GM19455 (cell line): ENCODE measurements at regions not wholly inside any gene's neighbourhood (a gene's known extent, or its start where the extent isn't known, plus 50 kb on each side); places are given as distances from the start of the nearest gene placed in this dataset.
"Not testable (repeated sequence)": the region's sequence is repeated elsewhere in the genome, so short reads cannot be mapped to it uniquely, and the experiment has no call there.

ENCODE experiments used
- ATAC-seq: cut with Tn5 transposase; IDR thresholded peaks from one replicate; pipeline ENCODE4 v1.9.1; 2021; ENCODE audit not compliant: unreplicated experiment

DNA sequence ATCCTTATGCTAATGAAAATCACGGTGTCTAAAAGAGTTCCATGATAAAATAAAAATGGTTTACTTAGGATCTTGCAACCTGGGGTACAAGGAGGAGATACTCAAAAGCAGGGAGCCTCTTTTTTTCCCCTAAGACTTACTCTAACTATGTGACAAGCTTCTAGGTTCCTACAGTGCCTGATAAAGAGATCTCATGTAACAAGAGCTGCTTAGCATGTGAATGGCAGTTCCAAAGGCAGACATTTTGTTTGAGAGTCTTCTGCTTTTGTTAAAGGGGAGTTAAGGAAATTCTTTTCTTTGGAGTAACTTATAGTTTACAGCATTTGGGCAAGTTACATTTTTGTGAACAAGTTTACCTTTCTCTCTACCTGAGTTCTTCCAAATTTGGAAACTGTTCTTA, 945.8 kb upstream of the ADGRB3 start:
- no peak for ATAC-seq

DNA sequence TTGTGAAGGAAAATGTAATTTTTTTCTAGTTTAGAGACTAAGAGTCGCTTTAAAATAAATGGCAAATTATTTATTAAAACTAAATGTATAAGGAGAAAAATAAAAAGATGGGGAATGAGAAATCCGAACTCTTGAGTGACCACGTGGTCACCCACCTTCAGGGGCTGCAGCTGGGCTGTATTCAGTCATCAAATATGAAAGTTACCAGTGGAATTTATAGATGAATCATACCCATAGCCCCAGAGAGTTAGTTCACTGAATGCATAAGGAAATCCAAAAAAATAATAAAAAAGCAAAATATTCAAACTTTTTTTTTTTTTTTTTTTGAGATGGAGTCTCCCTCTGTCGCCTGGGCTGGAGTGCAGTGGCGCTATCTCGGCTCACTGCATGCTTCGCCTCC, 947.7 kb upstream of the ADGRB3 start:
- no peak for ATAC-seq

DNA sequence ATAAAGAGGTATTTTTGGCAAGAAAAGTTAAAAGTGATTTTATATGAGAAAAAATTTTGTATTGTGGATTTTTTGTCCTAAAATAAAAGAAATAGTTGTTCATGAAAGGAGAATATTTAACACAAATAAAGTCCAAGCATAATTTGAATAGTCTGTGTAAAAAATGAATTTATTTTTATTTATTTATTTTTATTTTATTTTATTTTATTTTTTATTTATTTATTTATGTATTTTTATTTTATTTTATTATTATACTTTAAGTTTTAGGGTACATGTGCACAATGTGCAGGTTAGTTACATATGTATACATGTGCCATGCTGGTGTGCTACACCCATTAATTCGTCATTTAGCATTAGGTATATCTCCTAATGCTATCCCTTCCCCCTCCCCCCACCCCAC, 948.9 kb upstream of the ADGRB3 start:
- not testable (repeated sequence) for ATAC-seq

DNA sequence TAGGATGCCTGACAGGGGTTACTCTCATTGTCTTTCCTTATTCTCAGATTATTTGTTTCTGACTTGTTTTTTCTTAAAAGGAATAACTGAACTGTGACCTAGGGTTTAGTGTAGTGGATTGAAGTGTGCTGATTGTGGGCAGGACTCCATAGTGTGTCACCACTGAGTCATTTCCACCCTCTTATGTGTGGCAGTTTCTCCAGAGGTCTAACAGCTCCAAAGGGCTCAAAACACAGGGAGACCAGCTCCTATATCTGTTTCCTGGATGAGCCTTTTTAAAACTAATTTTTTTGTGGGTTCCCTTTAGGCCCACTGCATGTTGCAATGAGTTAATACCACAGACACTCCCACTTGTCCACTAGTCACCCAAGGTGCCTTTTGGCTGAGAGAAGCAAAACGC, 951.1 kb upstream of the ADGRB3 start:
- ATAC-seq: no peak

DNA sequence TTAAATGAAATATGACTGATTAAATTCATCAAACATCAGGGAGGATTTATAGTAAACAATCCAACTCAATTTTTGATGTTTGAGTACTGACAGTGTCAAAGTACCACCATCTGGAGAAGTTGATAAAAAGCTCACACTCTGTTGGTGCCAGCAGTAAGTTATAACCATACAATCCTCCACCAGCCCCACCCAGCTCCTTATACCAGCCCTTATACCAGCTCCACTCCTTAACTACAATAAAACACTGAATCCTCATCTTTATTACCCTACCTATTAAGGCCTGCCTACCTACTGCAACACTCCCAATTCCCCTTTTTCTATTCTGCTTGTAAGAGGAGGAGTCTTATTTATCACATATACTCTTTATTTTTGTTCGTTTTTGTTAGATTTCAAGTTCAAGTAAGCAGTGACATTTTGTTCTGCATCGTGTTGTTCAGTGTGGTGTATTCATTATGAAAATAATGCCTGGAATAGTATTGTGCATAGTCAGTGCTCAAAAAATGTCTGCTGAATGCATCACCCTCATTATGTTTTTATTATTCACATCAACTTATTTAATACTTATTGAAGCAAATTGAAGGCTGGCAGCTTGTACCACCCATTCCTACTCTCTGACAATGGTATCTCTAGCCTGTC, 954.7 kb upstream of the ADGRB3 start:
- ATAC-seq: no peak

DNA sequence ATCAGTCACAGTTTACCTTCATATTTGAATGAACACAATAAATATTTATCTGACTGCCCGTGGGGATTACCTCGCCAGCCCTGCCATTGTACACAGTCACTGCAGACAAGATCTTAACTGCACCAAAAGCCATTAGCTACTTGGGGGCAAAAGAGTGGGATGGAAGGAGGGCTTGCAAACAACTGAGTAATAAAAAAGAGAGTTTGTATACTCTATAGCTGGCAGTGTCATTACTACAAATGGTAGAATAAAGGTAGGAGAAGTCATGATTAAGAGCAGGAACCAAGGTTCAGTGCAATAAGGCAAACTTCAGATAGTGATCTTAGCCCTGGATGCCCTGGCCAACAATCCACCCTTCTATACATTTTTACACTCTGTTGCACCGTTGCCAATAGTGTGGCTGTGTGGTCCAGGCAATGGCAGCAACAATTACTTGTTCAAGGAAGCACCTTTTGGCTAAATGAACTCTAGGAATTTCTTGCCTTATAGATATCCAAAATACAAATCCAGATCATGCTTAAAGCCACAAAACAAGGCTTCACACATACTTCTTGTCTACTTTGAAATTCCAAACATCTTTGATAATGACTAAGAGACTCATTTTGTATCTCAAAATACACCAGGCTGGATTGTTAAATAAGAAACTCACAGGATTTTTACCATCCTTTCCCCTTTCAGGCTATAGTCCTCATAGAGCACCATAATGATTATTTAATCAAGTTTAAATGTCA, 955.4 kb upstream of the ADGRB3 start:
- no peak for ATAC-seq

DNA sequence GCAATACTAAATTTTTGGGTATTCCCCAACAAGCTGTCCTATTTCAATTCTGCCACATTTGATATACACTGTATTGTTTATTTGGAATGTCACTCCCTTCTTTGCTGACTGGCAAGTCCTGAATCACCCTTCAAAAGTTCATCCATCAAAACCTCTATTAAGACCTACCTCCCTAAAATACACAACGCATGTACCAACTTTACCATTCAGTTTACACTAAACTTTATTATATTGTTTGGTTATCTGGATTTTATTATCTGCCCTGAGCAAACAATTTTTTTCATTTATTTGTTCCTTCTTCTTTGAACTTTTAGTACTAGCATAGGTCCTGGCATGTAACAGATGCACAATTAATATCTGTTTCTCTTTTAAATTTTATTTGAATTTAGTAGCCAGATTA, 958.2 kb upstream of the ADGRB3 start:
- no peak for ATAC-seq

DNA sequence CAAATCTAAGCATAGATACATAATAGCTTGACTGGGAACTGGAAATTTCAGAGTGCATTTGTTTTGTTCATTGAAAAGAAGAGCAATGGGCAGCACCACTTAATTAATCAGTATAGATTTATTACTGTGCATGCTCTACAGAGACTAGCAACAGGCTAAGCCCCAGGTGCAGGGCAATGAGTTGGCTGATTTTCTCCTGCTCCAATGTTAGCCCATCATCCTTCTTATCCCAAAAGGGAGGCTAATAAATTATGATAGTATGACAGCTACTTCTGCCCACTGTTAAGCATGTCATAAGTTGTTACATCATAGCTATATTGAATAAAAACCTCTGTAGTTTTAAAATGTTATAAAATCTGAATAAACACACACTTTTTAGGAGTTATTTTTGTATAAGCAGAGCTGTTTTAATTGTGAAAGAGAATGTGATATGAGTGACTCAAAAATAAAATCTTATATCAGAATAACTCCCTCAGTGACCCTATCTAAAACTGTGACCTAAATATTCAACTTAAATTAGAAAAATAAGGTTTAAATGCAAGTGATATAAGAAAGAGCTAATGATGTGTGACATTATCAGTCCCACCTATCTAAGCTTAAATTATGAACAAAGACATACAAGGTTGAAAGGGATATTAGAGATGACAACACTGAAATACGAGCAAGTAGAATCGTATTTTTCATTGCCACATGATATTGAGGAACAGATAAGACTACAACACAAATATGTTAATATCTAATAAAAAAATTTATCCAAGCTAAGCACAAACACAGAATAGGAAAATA, 967.3 kb upstream of the ADGRB3 start:
- no peak for ATAC-seq

DNA sequence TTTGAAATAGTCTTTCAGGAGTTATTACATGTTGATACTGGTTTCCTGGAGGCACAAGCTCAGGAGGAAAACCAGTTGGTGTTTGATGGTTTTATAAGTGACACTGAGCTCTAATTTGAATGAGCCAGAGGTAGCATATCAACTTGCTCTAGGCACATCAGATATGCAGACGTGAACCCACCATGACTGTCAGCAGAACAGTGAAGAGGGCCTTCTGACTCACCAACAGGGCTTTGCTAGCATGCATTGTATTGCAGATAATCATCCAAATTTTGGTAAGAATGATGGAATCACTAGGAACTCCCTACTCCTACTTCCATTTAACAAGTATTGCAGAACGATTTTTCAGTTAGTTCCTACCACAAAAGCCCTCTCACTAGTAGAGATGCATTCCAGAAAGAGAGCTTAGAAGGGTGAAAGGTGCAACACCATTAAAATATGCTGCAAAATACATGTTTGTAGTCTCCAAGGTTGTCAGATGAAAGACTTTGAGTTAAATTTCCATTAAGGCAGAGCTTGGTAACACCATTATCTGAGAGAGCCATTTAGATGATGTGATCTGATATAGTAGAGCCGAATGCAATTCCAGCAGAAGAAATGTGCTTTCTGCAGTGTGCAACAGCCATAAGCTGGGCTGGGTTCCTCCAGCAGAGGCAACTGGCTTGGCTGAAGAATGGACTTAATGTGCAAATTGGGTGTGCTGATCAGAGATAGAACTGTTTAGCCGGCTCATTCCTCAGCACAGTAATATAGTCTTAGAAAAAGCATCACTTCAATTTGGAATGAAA, 968.7 kb upstream of the ADGRB3 start:
- ATAC-seq: no peak

DNA sequence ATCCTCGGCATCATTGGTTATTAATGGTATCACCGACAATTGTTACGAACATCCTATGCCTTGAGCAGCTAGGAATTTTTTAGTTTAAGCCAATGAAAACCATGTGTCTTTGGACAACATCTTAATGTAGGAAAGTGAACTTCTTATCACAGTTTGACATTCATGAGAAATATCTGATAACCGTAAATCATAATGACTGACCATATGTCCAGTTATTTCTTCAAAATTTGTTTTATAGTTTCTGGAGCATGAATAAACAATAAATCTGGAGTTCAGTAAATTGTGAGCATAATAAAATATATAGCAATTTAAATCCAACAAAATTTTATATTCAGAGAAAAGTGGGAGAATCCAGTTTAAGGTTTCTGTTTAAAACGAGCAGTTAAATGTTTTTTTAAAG, 970.1 kb upstream of the ADGRB3 start:
- ATAC-seq: no peak

DNA sequence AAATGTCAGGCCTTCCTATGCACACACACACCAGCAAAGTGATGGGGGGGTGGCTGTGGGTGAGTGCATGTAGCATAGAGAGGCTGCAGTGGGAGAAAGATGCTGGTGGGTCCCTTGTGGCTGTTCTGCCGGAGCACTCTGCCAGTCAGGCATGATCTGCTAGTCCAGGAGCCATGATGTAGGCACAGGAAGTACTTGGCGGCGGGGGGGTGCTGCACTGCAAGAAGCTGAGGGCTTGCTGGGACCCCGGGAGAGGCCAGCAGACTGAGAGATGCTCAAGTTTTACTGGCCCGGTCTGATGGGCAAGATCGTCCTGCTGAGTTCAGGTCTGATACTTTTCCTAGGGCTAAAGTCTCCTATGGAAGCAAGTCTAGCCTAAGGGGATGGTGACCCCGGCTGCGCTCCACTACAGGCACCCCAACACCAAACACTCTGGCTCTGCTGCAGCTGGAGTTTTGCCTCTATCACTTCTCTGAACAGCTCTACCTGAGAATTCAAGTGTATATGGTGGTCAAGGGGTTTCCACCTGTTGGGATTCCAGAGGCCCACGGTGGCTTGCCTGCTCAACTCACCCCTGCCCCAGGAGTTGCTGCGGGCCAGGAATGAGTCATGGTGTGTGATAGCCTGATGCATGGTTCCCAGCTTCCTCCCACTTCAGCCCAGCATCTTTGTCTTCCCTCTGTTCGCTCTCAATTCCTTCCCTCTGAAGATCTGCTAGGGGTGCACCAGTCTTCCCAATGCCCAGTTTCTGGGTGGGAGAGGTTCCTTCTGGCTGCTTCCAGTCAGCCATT, 971.8 kb upstream of the ADGRB3 start:
- no peak for ATAC-seq

DNA sequence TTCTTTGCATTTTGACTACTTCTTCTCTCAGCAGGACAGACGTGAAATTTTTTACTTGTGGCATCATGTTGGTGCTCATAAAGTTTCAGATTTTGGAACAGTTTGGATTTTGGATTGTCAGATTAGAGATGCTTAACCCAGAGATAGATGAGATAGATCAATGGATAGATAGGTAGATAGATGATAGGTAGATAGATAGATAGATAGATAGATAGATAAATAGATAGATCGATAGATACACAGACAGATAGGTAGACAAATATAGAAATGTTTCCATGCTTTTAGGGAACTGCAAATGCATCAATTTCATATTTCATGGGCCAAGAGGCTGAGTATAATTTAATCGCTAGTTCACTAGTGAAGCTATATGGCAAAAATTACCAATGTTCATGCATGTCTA, 981.5 kb upstream of the ADGRB3 start:
- ATAC-seq: no peak

DNA sequence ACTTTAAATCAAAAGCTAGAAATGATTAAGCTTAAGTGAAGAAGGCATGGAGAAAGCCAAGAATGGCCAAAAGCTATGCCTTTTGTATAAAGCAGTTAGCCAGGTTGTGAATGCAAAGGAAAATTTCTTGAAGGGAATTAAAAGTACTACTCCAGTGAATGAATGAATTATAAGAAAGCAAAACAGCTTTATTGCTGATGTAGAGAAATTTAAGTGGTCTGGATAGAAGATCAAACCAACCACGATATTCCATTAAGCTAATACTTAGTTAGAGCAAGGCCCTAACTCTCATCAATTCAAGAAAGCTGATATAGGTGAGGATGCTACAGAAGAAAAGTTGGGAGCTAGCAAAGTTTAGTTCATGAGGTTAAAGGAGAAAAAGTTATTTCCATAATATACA, 988.5 kb upstream of the ADGRB3 start:
- no peak for ATAC-seq

DNA sequence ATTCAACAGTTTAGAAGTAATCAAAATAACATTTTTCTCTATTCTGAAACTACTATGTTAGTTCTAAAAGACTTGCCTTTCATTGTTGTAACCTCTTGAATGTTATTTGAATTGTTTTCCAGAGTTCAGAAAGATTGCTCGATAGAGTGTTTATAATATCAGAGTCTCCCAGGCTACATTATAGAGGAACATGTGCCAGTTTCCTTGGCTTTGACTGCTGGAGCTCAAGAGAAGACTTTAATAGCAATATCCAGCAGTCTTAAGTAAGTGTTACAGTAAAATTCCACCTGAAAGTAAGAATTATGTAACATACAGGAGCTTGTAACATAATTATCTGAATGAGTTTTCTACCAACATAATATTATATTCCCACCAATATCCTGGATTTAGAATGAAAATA, 991.8 kb upstream of the ADGRB3 start:
- ATAC-seq: no peak

DNA sequence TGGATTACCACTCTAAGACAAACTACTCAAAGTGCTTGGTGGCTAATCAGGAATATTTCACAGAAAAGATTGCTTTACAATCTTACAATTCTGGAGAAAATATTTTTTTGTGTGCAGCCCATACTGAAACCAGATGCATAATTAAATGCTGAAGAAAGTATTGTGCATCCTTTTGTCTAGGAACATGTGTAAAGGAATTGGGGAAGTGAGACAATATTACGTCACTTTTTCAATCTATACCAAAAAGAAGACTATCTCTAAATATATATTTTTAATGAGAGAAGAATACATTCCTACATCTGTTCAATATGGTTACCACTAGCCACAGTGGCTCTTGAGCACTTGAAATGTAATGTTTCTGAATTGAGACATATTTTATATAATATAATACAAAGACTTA, 992.5 kb upstream of the ADGRB3 start:
- ATAC-seq: no peak

DNA sequence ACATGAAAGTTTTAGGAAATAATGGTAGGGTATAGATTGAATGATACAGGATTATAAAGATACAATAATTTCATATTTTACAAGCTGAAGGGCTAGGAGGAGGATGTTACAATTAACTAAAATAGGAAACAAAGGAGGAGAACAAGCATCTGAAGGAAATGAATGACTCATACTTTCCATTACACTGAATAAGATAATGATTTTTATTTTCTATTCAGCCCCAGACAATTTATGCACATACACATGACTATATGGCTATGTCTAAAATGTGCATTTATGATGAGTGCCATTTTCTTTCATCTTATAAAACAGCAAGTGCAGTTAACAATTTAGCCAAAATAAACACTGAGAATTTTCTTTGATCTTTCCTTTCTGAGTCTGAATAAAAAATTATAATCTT, 994.6 kb upstream of the ADGRB3 start:
- ATAC-seq: no peak

DNA sequence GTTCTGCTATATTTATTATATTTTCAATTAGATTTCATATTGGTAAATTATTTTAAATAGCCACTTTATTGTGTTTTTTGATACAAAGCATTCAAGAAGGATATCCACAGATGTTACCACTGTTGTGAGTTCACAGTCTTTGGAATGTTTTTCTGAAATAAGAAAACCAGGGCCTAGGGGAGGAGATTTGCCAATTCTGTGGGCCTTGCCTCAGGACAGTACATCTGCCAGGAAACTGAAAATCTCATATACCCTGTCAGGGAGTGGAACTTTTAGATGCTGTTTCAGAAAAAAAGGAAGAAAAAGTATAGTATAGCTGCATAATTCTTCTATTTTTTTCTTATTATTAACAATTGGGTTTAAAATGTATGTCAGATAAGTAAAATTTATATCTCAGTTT, 995.9 kb upstream of the ADGRB3 start:
- ATAC-seq: no peak

DNA sequence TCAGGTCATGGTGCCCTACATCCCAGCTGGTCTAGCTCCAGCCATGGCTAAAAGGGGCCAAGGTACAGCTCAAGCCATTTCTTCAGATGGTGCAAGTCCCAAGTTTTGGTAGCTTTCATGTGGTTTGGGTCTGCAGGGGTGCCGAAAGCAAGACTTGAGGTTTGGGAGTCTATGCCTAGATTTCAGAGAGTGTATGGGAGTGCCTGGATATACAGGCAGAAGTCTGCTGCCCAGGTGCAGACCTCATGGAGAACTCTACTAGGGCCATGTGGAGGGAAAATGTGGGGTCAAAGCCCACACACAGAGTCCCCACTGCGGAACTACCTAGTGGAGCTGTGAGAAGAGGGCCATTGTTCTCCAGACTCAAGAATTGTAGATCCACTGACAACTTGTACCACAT, 1000.9 kb upstream of the ADGRB3 start:
- no peak for ATAC-seq

DNA sequence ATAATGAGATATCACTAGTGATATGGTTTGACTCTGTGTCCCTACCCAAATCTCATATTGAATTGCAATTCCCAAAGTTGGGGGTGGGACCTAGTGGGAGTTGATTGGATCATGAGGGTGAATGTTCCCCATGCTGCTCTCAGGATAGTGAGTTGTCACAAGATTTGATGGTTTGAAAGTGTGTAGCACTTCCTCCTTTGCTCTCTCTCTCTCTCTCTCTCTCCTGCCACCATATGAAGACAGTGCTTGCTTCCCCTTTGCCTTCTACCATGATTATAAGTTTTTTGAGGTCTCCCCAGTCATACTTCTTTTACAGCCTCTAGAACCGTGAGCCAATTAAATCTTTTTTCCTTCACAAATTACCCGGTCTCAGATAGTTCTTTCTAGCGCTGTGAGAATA, 1002.0 kb upstream of the ADGRB3 start:
- ATAC-seq: no peak

DNA sequence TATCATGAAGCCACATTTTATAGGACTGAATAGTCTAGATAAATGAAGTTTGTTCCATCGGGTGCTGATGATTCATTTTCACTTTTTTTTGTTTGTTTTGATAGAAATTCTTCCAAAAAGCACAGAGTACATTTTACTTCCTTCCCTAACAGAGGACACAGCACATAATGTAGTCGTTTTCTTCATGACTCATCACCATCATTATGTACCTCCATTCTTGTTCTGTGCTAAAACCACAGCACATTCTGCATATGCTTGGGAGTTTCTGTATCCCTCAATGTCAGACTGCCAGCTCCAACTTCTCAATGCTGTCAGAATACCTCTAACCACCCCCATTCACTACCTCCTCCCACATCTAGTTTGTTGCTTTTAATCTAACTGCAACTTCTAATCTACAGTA, 1004.9 kb upstream of the ADGRB3 start:
- ATAC-seq: no peak

DNA sequence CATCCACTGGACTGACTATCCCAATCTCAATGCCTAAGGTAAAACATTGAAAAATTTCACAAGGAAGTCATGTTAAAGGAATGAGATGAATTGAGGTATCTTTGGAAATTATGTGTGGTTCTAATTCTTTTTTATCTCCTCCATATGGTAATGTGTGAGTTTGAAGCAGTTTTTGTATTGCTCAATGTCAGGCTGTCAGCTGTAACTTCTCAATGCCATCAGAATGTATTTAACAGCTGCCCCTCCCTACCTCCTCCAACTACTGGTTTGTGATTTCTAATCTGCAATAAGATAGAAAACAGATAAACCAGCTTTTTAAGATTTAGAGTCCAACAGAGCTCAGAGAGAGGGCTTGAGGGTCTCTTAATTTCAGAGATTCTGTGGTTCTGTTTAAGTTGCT, 1005.8 kb upstream of the ADGRB3 start:
- ATAC-seq: no peak
